Amygdala (tissue), 56 donors: ENCODE measurements at regions not wholly inside any gene's neighbourhood (a gene's known extent, or its start where the extent isn't known, plus 50 kb on each side); places are given as distances from the start of the nearest gene placed in this dataset.
A peak's percentile ranks its signal among the peaks of the same experiment; 100 is the strongest.

ENCODE experiments used
- DNase-seq, 56 donors: peaks; one replicate each; lab custom pipeline; 2025; lab: John Stamatoyannopoulos, UW

DNA sequence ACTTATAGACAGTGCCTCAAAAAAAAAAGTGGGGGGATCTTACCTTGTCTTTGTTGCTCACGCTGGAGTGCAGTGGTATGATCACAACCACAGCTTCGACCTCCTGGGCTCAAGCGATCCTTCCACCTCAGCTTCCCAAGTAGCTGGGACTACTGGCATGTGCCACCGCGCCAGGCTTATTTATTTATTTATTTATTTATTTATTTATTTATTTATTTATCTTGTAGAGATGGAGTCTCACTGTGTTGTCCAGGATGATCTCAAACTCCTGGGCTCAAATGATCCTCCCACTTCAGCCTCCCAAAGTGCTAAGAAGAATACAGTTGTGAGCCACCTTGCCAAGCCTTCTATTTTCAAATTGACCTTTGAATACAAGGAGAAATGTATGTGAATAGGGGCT lies 553.0 kb upstream of the BTBD3 start:
- DNase-seq: no peak

GRCh38 chr20:11366660-11367059 lies 551.0 kb upstream of the BTBD3 start:
- no peak for DNase-seq

DNA sequence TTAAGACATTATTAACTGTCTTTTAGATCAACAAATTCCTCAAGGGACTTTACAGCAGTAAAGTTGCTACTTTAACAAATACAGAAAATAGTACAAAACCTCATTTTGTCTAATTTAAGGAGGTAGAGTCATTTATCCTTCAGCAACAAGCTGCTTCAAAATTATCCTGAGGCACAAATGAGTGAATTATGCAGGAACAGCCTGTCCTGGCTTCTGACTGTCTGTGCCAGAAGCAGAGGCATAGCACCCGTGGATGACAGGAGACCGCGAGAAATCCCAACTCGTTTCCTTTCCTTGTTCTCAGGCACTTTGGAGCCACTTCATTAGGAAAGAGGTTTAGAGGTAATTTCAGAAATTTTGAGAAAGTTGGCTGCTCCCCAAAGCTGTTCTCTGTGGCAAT lies 549.2 kb upstream of the BTBD3 start:
- peak in 1 of 56 donors; percentile 4 for DNase-seq

GRCh38 chr20:11368965-11369711 lies 548.6 kb upstream of the BTBD3 start:
- no peak for DNase-seq

- no peak for DNase-seq
These were observed 545.9 kb upstream of the BTBD3 start for GRCh38 chr20:11371831-11372230.

DNA sequence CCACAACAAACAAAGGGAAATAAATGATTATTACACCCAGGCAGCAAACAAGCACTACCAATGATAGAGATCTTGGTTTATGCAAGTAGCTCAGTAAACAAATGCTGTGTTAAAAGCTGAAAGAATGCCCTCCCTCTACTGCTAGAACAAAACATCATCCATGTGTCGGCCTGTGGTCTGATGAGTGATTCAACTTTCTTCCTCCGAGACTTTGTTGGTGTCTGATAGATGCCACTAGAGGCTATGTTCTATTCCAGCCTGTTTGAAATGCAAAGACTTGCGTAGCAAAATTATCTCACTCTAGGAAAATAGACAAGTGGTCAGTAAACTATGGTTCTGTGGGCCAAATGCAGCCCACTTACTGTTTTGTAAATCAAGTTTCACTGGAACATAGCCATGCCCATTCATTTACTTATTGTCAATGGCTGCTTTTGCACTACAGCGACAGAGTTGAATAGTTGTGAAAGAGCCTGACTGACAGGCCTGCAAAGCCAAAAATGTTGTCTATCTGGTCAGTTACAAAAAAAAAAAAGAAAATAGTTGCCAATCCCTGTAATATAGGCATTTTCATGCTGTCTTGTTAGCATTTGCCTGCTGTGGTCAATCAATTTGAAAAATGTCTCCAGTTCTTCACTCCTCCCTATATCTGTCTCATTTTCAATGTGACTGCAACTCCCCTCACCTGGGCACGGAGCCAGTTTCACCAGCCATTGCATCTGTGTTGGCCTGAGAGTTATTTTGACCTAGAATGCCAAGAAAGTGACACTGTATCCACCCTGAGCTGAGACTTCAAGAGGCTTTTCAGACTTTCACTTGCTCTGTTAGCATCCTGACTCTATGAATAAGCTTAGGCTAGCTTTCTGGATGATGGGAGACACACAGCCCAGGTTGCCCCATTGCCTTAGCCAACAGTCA lies 544.6 kb upstream of the BTBD3 start:
- peak in 9 of 56 donors; percentile 3 to 32 (median 5) for DNase-seq

GRCh38 chr20:11375335-11375734 lies 542.4 kb upstream of the BTBD3 start:
- DNase-seq: no peak

DNA sequence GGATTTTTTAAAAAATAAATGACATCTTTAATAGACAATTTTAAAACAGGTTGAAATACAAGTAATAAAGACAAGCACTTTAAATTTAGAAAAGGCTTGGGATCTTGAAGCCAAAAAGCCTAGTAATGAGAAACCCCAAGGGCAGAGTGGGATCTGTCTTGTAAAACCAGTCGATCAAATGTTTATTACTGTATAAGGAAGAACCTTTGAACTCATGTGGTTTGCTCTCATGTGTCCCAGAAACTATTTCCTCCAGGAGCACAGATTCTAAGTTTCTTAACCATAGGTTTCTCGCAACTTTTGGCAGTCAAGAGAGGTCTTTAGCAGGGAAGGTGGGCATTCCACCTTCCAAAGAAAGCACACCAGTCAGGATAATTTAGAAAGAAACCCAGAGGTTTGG lies 541.7 kb upstream of the BTBD3 start:
- no peak for DNase-seq

GRCh38 chr20:11376420-11376819 lies 541.3 kb upstream of the BTBD3 start:
- no peak for DNase-seq

GRCh38 chr20:11376998-11377397 lies 540.7 kb upstream of the BTBD3 start:
- no peak for DNase-seq

DNA sequence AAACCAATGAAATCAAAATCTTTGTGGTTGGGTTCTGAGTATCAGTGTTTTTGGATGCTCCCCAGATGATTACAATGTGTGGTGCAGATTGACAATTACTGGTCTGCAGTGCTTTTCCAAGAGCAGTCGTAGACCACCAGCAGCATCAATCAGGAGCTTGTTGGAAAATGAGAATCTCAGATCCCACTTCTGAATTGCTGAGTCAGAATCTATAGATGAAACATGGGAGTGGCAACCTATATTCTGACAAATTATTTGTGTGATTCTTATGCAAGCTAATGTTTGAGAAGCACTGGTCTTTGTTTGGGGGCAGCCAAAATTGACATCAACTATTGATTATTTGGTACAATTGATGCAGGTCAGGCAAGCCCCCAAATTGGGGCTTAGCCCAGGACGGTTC lies 539.9 kb upstream of the BTBD3 start:
- no peak for DNase-seq

DNA sequence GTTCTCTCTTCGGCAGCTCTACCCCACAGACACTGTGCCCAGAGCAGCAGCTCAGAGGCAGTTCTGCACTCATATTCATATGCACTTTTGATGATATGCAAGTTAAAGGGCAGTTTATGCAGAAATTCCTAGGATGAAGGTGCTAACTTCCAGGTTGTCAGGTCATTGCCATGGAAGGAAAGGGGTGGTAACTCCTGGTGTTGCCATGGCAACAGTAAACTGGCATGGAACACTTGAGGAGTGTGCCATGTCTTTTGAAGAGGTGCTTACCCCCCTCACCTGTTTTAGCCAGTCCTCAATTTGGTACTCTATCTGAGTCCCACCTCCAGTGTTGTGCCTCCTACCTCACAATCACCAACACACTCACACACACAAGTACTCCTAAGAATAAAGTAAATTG lies 539.4 kb upstream of the BTBD3 start:
- no peak for DNase-seq

DNA sequence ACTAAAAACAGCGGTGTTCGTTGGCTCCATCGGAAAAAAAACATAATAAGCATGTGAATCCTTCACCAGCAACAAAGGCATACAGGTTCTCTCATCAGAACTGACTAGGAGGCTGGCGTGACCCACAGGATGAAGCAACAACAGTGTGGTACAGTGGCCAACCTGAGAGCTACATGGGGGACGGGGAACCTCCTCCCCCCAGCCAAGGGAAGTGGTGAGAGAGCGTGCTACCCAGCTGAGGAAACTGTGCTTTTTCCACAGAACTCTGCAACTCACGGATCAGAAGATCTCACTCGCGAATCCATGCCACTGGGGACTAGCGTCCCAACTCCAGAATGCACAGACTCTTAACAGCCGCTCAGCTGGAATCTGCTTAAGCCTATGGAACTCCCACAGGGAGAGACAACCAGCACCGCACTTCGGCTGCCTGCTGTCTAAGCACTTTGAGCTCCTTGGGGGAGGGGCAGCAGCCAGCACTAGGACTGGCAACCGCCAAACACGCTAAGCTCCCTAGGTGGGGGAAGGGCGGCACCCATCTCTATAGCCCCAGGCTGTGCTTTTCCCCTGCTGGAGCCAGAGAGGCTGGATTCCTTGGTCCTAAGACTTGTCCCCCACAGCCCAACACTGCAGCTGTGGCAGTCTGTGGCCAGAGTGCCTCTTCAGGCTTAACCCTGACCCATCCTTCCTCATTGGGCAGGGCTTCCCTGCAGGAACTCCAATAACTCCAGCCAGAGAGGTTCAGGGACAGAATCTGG lies 538.3 kb upstream of the BTBD3 start:
- no peak for DNase-seq

DNA sequence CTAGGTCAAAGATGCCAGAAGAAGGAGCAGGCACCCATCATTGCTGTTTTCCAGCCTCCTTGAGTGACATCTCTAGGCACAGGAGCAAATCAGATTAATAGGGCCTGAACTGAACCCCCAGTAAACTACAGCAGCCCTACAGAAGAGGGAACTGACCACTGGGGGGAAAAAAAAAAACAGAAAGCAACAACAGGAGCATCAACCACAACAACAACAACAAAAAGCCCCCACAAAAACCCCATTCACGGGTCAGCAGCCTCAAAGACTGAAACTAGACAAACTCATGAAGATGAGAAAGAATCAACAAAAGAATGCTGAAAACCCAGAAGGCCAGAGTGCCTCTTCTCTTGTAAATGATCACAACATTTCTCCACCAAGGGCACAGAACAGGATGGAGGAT lies 537.4 kb upstream of the BTBD3 start:
- DNase-seq: no peak

DNA sequence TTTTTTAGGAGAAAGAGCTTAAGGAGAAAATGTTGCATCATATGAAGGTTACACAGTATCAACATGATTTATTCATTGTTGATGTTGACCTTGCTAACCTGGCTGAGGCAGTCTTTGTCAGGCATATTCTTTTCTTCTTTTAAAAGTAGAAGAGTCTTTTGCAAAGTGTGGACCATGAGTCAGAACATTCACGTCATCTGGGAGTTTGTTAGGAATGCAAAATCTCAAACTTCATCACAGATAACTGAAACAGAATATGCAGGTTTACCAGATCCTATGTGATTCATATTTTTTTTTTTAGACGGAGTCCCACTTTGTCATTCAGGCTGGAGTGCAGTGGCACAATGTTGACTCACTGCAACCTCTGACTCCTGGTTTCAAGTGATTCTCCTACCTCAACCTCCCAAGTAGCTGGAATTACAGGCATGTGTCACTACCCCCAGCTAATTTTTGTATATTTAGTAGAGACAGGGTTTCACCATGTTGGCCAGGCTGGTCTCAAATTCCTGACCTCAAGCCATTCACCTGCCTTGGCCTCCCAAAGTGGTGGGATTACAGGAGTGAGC lies 530.4 kb upstream of the BTBD3 start:
- DNase-seq: no peak

GRCh38 chr20:11389186-11389585 lies 528.5 kb upstream of the BTBD3 start:
- DNase-seq: no peak

GRCh38 chr20:11391591-11391990 lies 526.1 kb upstream of the BTBD3 start:
- no peak for DNase-seq

DNA sequence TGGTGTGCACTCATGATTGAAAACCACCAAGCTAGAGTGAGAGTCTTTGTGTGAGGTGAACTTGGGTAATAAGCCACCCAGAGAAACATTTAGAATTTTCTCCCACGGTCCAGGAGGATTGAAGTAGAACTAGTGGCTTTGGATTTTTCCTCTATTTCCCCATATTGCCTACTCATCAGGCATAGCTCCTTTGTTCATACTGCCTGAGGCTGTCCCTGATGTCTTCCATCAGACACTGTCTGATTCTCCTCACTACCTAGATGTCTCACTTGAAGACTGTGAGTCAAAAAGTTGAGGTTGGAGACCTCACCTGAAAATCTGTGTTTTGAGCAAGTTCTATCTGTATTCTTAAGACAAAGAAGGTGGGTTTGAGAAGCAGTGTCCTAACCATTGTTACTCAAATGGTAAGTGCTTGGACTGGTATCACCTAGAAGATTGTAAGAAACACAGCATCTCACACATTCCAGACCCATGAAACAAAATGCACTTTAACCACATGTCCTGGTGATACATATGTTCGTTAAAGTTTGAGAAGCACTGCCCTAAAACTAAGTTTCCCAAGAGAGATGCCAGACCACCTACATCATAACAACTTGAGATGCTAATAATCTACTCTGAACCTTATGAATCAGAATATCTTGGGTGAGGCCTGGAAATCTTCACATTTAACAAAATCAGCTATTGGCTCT lies 523.4 kb upstream of the BTBD3 start:
- no peak for DNase-seq

- no peak for DNase-seq
These were observed 522.1 kb upstream of the BTBD3 start for GRCh38 chr20:11395581-11395980.

- no peak for DNase-seq
These were observed 515.7 kb upstream of the BTBD3 start for GRCh38 chr20:11401988-11402387.
